NCI-H526 (cell line): ENCODE measurements at regions not wholly inside any gene's neighbourhood (a gene's known extent, or its start where the extent isn't known, plus 50 kb on each side); places are given as distances from the start of the nearest gene placed in this dataset.
A peak's percentile ranks its signal among the peaks of the same experiment; 100 is the strongest.
"Not testable (repeated sequence)": the region's sequence is repeated elsewhere in the genome, so short reads cannot be mapped to it uniquely, and the experiment has no call there.

Experiments used
- DNase-seq, 2 experiments: peaks; one replicate each; lab custom pipeline; 2025; lab: John Stamatoyannopoulos, UW

- DNase-seq, result not testable (repeated sequence)
These were observed 462.6 kb downstream of the GUCY1A2 start for GRCh38 chr11:106555566-106556250.

- no peak for DNase-seq
These were observed 452.9 kb downstream of the GUCY1A2 start for GRCh38 chr11:106565326-106565725.

GRCh38 chr11:106568632-106569031, 449.6 kb downstream of the GUCY1A2 start:
- no peak for DNase-seq

- not testable (repeated sequence) for DNase-seq
These were observed 440.9 kb downstream of the GUCY1A2 start for GRCh38 chr11:106577384-106577783.

GRCh38 chr11:106581399-106581798, 436.9 kb downstream of the GUCY1A2 start:
- no peak for DNase-seq

- DNase-seq, result peak; percentile 15 to 60
These were observed 433.2 kb downstream of the GUCY1A2 start for GRCh38 chr11:106585061-106585460.

GRCh38 chr11:106594751-106595351, 423.4 kb downstream of the GUCY1A2 start:
- DNase-seq, result no peak

GRCh38 chr11:106601684-106602297, 416.5 kb downstream of the GUCY1A2 start:
- peak; percentile 69 to 82 for DNase-seq

- no peak for DNase-seq
These were observed 409.6 kb downstream of the GUCY1A2 start for GRCh38 chr11:106608677-106609076.

GRCh38 chr11:106614262-106614661, 404.0 kb downstream of the GUCY1A2 start:
- DNase-seq, result no peak

GRCh38 chr11:106619320-106619990, 398.8 kb downstream of the GUCY1A2 start:
- no peak for DNase-seq

GRCh38 chr11:106621484-106621883, 396.8 kb downstream of the GUCY1A2 start:
- no peak for DNase-seq
